ENCODE measurements at regions not wholly inside any gene's neighbourhood (a gene's known extent, or its start where the extent isn't known, plus 50 kb on each side); places are given as distances from the start of the nearest gene placed in this dataset.
"Not testable (repeated sequence)": the region's sequence is repeated elsewhere in the genome, so short reads cannot be mapped to it uniquely, and the experiment has no call there.

- DNase-seq (ENCODE audit: low read depth), result not testable (repeated sequence)
These were observed 345.0 kb downstream of the ADGRD1 start for GRCh38 chr12:131298526-131299369.

GRCh38 chr12:131299370-131299701 lies 345.6 kb downstream of the ADGRD1 start:
- not testable (repeated sequence) for H3K4me3 ChIP-seq (ENCODE audit: control insufficient read depth, low read depth, low read length); DNase-seq (ENCODE audit: low read depth)

More at GRCh38 chr12:131298526-131299369, 345.0 kb downstream of the ADGRD1 start:
- not testable (repeated sequence) for H3K4me3 ChIP-seq (ENCODE audit: control insufficient read depth, low read depth, low read length)

GRCh38 chr12:131303576-131303975 lies 349.9 kb downstream of the ADGRD1 start:
- DNase-seq (ENCODE audit: low read depth); H3K4me3 ChIP-seq (ENCODE audit: control insufficient read depth, low read depth, low read length): not testable (repeated sequence)

- H3K4me3 ChIP-seq (ENCODE audit: control insufficient read depth, low read depth, low read length); DNase-seq (ENCODE audit: low read depth): not testable (repeated sequence)
These were observed 350.9 kb downstream of the ADGRD1 start for GRCh38 chr12:131304642-131305041.

- TF ChIP-seq CTCF (IDR thresholded peaks at IDR 0.05; ENCODE audit: control insufficient read depth, insufficient read depth, low read depth, low read length, missing control alignments), result no peak
- no peak for DNase-seq (ENCODE audit: low read depth)
These were observed 356.0 kb downstream of the ADGRD1 start for GRCh38 chr12:131309700-131310099.

GRCh38 chr12:131310227-131310969 lies 356.7 kb downstream of the ADGRD1 start:
- DNase-seq (ENCODE audit: low read depth); H3K4me3 ChIP-seq (ENCODE audit: control insufficient read depth, low read depth, low read length): not testable (repeated sequence)

More at GRCh38 chr12:131309700-131310099, 356.0 kb downstream of the ADGRD1 start:
- H3K4me3 ChIP-seq (ENCODE audit: control insufficient read depth, low read depth, low read length), result no peak overlapping the region

- not testable (repeated sequence) for DNase-seq (ENCODE audit: low read depth); H3K4me3 ChIP-seq (ENCODE audit: control insufficient read depth, low read depth, low read length)
These were observed 357.6 kb downstream of the ADGRD1 start for GRCh38 chr12:131311279-131311722.

GRCh38 chr12:131311764-131312163 lies 358.1 kb downstream of the ADGRD1 start:
- no peak overlapping the region for H3K4me3 ChIP-seq (ENCODE audit: control insufficient read depth, low read depth, low read length)
- no peak for TF ChIP-seq CTCF (IDR thresholded peaks at IDR 0.05; ENCODE audit: control insufficient read depth, insufficient read depth, low read depth, low read length, missing control alignments)
- no peak for DNase-seq (ENCODE audit: low read depth)

GRCh38 chr12:131312382-131312781 lies 358.7 kb downstream of the ADGRD1 start:
- not testable (repeated sequence) for H3K4me3 ChIP-seq (ENCODE audit: control insufficient read depth, low read depth, low read length)

GRCh38 chr12:131312793-131313545 lies 359.3 kb downstream of the ADGRD1 start:
- no peak for TF ChIP-seq CTCF (IDR thresholded peaks at IDR 0.05; ENCODE audit: control insufficient read depth, insufficient read depth, low read depth, low read length, missing control alignments)
- DNase-seq (ENCODE audit: low read depth), result no peak
- H3K4me3 ChIP-seq (ENCODE audit: control insufficient read depth, low read depth, low read length), result no peak overlapping the region

More at GRCh38 chr12:131312382-131312781, 358.7 kb downstream of the ADGRD1 start:
- not testable (repeated sequence) for DNase-seq (ENCODE audit: low read depth)
